Left cardiac atrium (tissue), 4 donors: ENCODE measurements at regions not wholly inside any gene's neighbourhood (a gene's known extent, or its start where the extent isn't known, plus 50 kb on each side); places are given as distances from the start of the nearest gene placed in this dataset.
"Not testable (repeated sequence)": the region's sequence is repeated elsewhere in the genome, so short reads cannot be mapped to it uniquely, and the experiment has no call there.

ENCODE experiments used
- ATAC-seq, 2 donors: fragments of 200-7000 bp; cut with Tn5 transposase; one replicate each; pipeline ENCODE4 v1.9.1; 2020; ENCODE audit warnings: mild to moderate bottlenecking in 2 of 2, moderate library complexity in 2 of 2
- DNase-seq: peaks from one replicate; pipeline ENCODE4 v3.0.0-alpha.2; 2020
- intact Hi-C, 2 donors: fragments of 100-400 bp; cut with DNase I; formaldehyde crosslinking; loops; one replicate each; pipeline versions ENCODE4 v1.14.1 to v1.15.1; 2022 to 2023
- donor health status: DM: no; HTN: yes; CAD: no.
- donor health status: DM: no; HTN: yes; CAD: no; lungs with severe emphysema.
- donor health status: DM: yes; HTN: yes; CAD: no.
- donor health status: Dilated cardiomyopathy.

GRCh38 chr7:115672024-115672423 lies 358.5 kb downstream of the TFEC start:
- intact Hi-C loops, result loop anchor here in 1 of 2 donors (10.0 kb wide), 1 partner anchor 807 kb away; no protein-coding TSS in a partner anchor
- ATAC-seq (no peak), DNase-seq (no peak)

GRCh38 chr7:115662676-115663075 lies 367.9 kb downstream of the TFEC start:
- ATAC-seq, result no peak
- no peak for DNase-seq
- intact Hi-C loops, result no loop called here

- intact Hi-C loops, result no loop called here
- DNase-seq, result no peak
- ATAC-seq, result no peak
Measured at GRCh38 chr7:115662120-115662519, 368.4 kb downstream of the TFEC start.

GRCh38 chr7:115658223-115658622 lies 372.3 kb downstream of the TFEC start:
- no peak for ATAC-seq
- DNase-seq, result no peak
- intact Hi-C loops, result no loop called here

- DNase-seq, result no peak
- intact Hi-C loops, result no loop called here
- no peak for ATAC-seq
Measured at GRCh38 chr7:115654384-115655214, 376.0 kb downstream of the TFEC start.

- ATAC-seq (no peak), DNase-seq (no peak)
- intact Hi-C loops, result no loop called here
Measured at GRCh38 chr7:115649429-115649828, 381.1 kb downstream of the TFEC start.

GRCh38 chr7:115647712-115648111 lies 382.9 kb downstream of the TFEC start:
- ATAC-seq (no peak), DNase-seq (no peak)
- intact Hi-C loops, result no loop called here

- intact Hi-C loops, result no loop called here
- DNase-seq (no peak), ATAC-seq (no peak)
Measured at GRCh38 chr7:115642194-115642593, 388.4 kb downstream of the TFEC start.

- intact Hi-C loops, result no loop called here
- no peak for ATAC-seq
- DNase-seq, result no peak
Measured at GRCh38 chr7:115638853-115639252, 391.7 kb downstream of the TFEC start.

GRCh38 chr7:115637128-115637527 lies 393.4 kb downstream of the TFEC start:
- ATAC-seq, result no peak
- no peak for DNase-seq
- intact Hi-C loops, result no loop called here

GRCh38 chr7:115635876-115636275 lies 394.7 kb downstream of the TFEC start:
- ATAC-seq (no peak), DNase-seq (no peak)
- intact Hi-C loops, result no loop called here

GRCh38 chr7:115635376-115635775 lies 395.2 kb downstream of the TFEC start:
- ATAC-seq (no peak), DNase-seq (no peak)
- intact Hi-C loops, result no loop called here

GRCh38 chr7:115634633-115635032 lies 395.9 kb downstream of the TFEC start:
- intact Hi-C loops, result no loop called here
- no peak for ATAC-seq
- no peak for DNase-seq

GRCh38 chr7:115632636-115633035 lies 397.9 kb downstream of the TFEC start:
- ATAC-seq (no peak), DNase-seq (no peak)
- intact Hi-C loops, result no loop called here

GRCh38 chr7:115631782-115632181 lies 398.8 kb downstream of the TFEC start:
- intact Hi-C loops, result no loop called here
- DNase-seq (no peak), ATAC-seq (no peak)

- ATAC-seq, result peak in 1 of 2 donors; percentile 50
- intact Hi-C loops, result no loop called here
- DNase-seq, result no peak
Measured at GRCh38 chr7:115630049-115630448, 400.5 kb downstream of the TFEC start.

- ATAC-seq (no peak), DNase-seq (no peak)
- intact Hi-C loops, result no loop called here
Measured at GRCh38 chr7:115618676-115619075, 411.9 kb downstream of the TFEC start.

GRCh38 chr7:115613836-115614235 lies 416.7 kb downstream of the TFEC start:
- ATAC-seq, result no peak
- intact Hi-C loops, result no loop called here
- no peak for DNase-seq

GRCh38 chr7:115603416-115603815 lies 427.1 kb downstream of the TFEC start:
- DNase-seq (no peak), ATAC-seq (no peak)
- intact Hi-C loops, result no loop called here

- ATAC-seq, result no peak
- intact Hi-C loops, result no loop called here
- DNase-seq, result no peak
Measured at GRCh38 chr7:115600207-115600606, 430.4 kb downstream of the TFEC start.

GRCh38 chr7:115599184-115599583 lies 431.4 kb downstream of the TFEC start:
- intact Hi-C loops, DNase-seq, ATAC-seq: not testable (repeated sequence)
